GM18498 (cell line): ENCODE measurements at regions not wholly inside any gene's neighbourhood (a gene's known extent, or its start where the extent isn't known, plus 50 kb on each side); places are given as distances from the start of the nearest gene placed in this dataset.

Experiments used
- ATAC-seq: cut with Tn5 transposase; IDR thresholded peaks from one replicate; pipeline ENCODE4 v1.9.1; 2021; ENCODE audit warnings: mild to moderate bottlenecking, moderate library complexity; ENCODE audit not compliant: unreplicated experiment

GRCh38 chr4:13059019-13059418 lies 425.1 kb downstream of the RAB28 start:
- no peak for ATAC-seq

GRCh38 chr4:13056630-13057189 lies 427.4 kb downstream of the RAB28 start:
- ATAC-seq = no peak

- ATAC-seq = no peak
These were observed 429.6 kb downstream of the RAB28 start for GRCh38 chr4:13054420-13054970.

- ATAC-seq = no peak
These were observed 436.5 kb downstream of the RAB28 start for GRCh38 chr4:13047591-13047990.

- no peak for ATAC-seq
These were observed 447.3 kb downstream of the RAB28 start for GRCh38 chr4:13036841-13037240.

GRCh38 chr4:13032936-13033335 lies 451.2 kb downstream of the RAB28 start:
- ATAC-seq = no peak

- ATAC-seq = no peak
These were observed 459.7 kb downstream of the RAB28 start for GRCh38 chr4:13024147-13025105.

- ATAC-seq = no peak
These were observed 476.2 kb downstream of the RAB28 start for GRCh38 chr4:13007802-13008470.

GRCh38 chr4:12993923-12994322 lies 490.2 kb downstream of the RAB28 start:
- ATAC-seq = no peak

- no peak for ATAC-seq
These were observed 496.9 kb downstream of the RAB28 start for GRCh38 chr4:12987284-12987683.

- ATAC-seq = no peak
These were observed 504.3 kb downstream of the RAB28 start for GRCh38 chr4:12979797-12980196.

- no peak for ATAC-seq
These were observed 505.8 kb downstream of the RAB28 start for GRCh38 chr4:12978310-12978709.

- ATAC-seq = no peak
These were observed 508.6 kb downstream of the RAB28 start for GRCh38 chr4:12975511-12975910.

- no peak for ATAC-seq
These were observed 510.6 kb downstream of the RAB28 start for GRCh38 chr4:12973522-12973921.

- no peak for ATAC-seq
These were observed 515.8 kb downstream of the RAB28 start for GRCh38 chr4:12968345-12968744.

GRCh38 chr4:12966726-12967125 lies 517.4 kb downstream of the RAB28 start:
- no peak for ATAC-seq

GRCh38 chr4:12965334-12965733 lies 518.8 kb downstream of the RAB28 start:
- ATAC-seq = no peak

- ATAC-seq = no peak
These were observed 520.2 kb downstream of the RAB28 start for GRCh38 chr4:12963912-12964311.

GRCh38 chr4:12963291-12963690 lies 520.8 kb downstream of the RAB28 start:
- no peak for ATAC-seq

GRCh38 chr4:12961713-12962112 lies 522.4 kb downstream of the RAB28 start:
- no peak for ATAC-seq

- no peak for ATAC-seq
These were observed 525.7 kb downstream of the RAB28 start for GRCh38 chr4:12958436-12958835.
